Suprapubic skin (tissue), 4 donors: ENCODE measurements at regions not wholly inside any gene's neighbourhood (a gene's known extent, or its start where the extent isn't known, plus 50 kb on each side); places are given as distances from the start of the nearest gene placed in this dataset.

Source experiments
- CTCF ChIP-seq, 2 donors: fragments of 200-600 bp in 1 of 2; fragments of 450-650 bp in 1 of 2; sonication (generic) in 1 of 2; IDR thresholded peaks; one replicate each; pipeline ENCODE4 v1.5.1; 2016 to 2019; ENCODE audit warnings: antibody characterized with exemption in 2 of 2, mild to moderate bottlenecking in 1 of 2, moderate library complexity in 1 of 2
- EP300 ChIP-seq: sonication (generic); formaldehyde crosslinking; IDR thresholded peaks from one replicate; pipeline ENCODE4 v1.6.1; 2017; ENCODE audit warnings: antibody characterized with exemption
- POLR2A ChIP-seq, 2 donors: fragments of 450-650 bp; IDR thresholded peaks; one replicate each; pipeline ENCODE4 v1.6.1; 2017; ENCODE audit warnings: antibody characterized with exemption in 2 of 2, mild to moderate bottlenecking in 2 of 2, moderate library complexity in 2 of 2
- POLR2AphosphoS5 ChIP-seq, 3 donors: sonication (generic); formaldehyde crosslinking; IDR thresholded peaks; one replicate each; pipeline ENCODE4 v1.6.1; 2017; ENCODE audit warnings: antibody characterized with exemption in 3 of 3

- TF ChIP-seq POLR2A (IDR thresholded peaks at IDR 0.05) (no peak), CTCF (IDR thresholded peaks at IDR 0.05) (no peak), POLR2AphosphoS5 (IDR thresholded peaks at IDR 0.05) (no peak), EP300 (no peak)
Observed at GRCh38 chr19:32208060-32208459, 137.3 kb upstream of the ZNF507 start.
